IMR-90 (cell line): ENCODE measurements at regions not wholly inside any gene's neighbourhood (a gene's known extent, or its start where the extent isn't known, plus 50 kb on each side); places are given as distances from the start of the nearest gene placed in this dataset.

Experiments used
- ATAC-seq: fragments of 200-7000 bp; cut with Tn5 transposase; 2 replicates; pipeline ENCODE4 v1.9.1; 2020; ENCODE audit warnings: low read depth, mild to moderate bottlenecking, moderate library complexity
- BruUV-seq: library from RNA; stranded (reverse); fragments of 400-500 nt; replicated peaks from 2 replicates; lab custom pipeline; 2021; lab: Mats Ljungman, UMichigan
- CTCF ChIA-PET: fragments of 300-600 bp; formaldehyde crosslinking; extraction: SDS; loops from one replicate; lab custom pipeline; 2021; ENCODE audit warnings: antibody characterized with exemption; lab: Yijun Ruan, JAX
- POLR2A ChIA-PET: fragments of 300-600 bp; sonication (Branson Sonifier 250); formaldehyde crosslinking; loops from one replicate; lab custom pipeline; 2022; ENCODE audit warnings: antibody characterized with exemption; ENCODE audit not compliant: unreplicated experiment; lab: Charles Lee
- DNase-seq: peaks from one replicate; pipeline ENCODE4 v3.0.0; 2013
- H2AFZ ChIP-seq: replicated peaks from 2 replicates; pipeline ENCODE3; 2013; ENCODE audit warnings: low read length, mild to moderate bottlenecking; ENCODE audit not compliant: poor library complexity
- H2AK5ac ChIP-seq: 2 replicates; pipeline ENCODE4 v1.6.1; 2013; ENCODE audit warnings: low read depth, low read length, inconsistent platforms
- H2AK9ac ChIP-seq: replicated peaks from 2 replicates; pipeline ENCODE3; 2013; ENCODE audit warnings: mild to moderate bottlenecking, low read depth, low read length, moderate library complexity; ENCODE audit not compliant: poor library complexity
- H2BK120ac ChIP-seq: 2 replicates; pipeline ENCODE4 v1.6.1; 2013; ENCODE audit warnings: low read depth, low read length, inconsistent platforms
- H2BK15ac ChIP-seq: 3 replicates; pipeline ENCODE4 v1.6.1; 2013; ENCODE audit warnings: low read depth, low read length, inconsistent platforms
- H2BK20ac ChIP-seq: 2 replicates; pipeline ENCODE4 v1.6.1; 2013; ENCODE audit warnings: low read depth, mild to moderate bottlenecking, inconsistent platforms, low read length, moderate library complexity
- H2BK5ac ChIP-seq: 2 replicates; pipeline ENCODE4 v1.6.1; 2013; ENCODE audit warnings: mild to moderate bottlenecking, low read depth, low read length, inconsistent platforms; ENCODE audit not compliant: poor library complexity, severe bottlenecking
- H3K14ac ChIP-seq: replicated peaks from 2 replicates; pipeline ENCODE4 v1.6.1; 2013; ENCODE audit warnings: low read depth, low read length, inconsistent platforms
- H3K18ac ChIP-seq: 2 replicates; pipeline ENCODE4 v1.6.1; 2013; ENCODE audit warnings: low read depth, low read length, control low read depth
- H3K23ac ChIP-seq: 2 replicates; pipeline ENCODE4 v1.6.1; 2013; ENCODE audit warnings: low read depth, low read length, inconsistent platforms
- H3K27ac ChIP-seq: 2 replicates; pipeline ENCODE4 v1.5.1; 2013; ENCODE audit warnings: mild to moderate bottlenecking, control low read depth, low read length; ENCODE audit not compliant: insufficient read depth
- H3K27me3 ChIP-seq: 2 replicates; pipeline ENCODE4 v1.6.1; 2013; ENCODE audit warnings: low read length; ENCODE audit not compliant: control insufficient read depth, insufficient read depth
- H3K36me3 ChIP-seq: 2 replicates; pipeline ENCODE4 v1.6.1; 2013; ENCODE audit warnings: low read length, mixed read lengths; ENCODE audit not compliant: control insufficient read depth, insufficient read depth
- H3K4ac ChIP-seq: 2 replicates; pipeline ENCODE4 v1.6.1; 2013; ENCODE audit warnings: low read depth, low read length, inconsistent platforms
- H3K4me1 ChIP-seq: 2 replicates; pipeline ENCODE4 v1.6.1; 2013; ENCODE audit warnings: low read length, mixed read lengths; ENCODE audit not compliant: control insufficient read depth, insufficient read depth
- H3K4me2 ChIP-seq: 2 replicates; pipeline ENCODE4 v1.6.1; 2013; ENCODE audit warnings: low read depth, mild to moderate bottlenecking, control low read depth, low read length, moderate library complexity
- H3K4me3 ChIP-seq: 2 replicates; pipeline ENCODE4 v1.5.1; 2013; ENCODE audit warnings: low read depth, mild to moderate bottlenecking, control low read depth, low read length, moderate library complexity; ENCODE audit not compliant: insufficient read depth
- H3K56ac ChIP-seq: 2 replicates; pipeline ENCODE4 v1.6.1; 2013; ENCODE audit warnings: low read length, inconsistent platforms; ENCODE audit not compliant: insufficient read depth; ENCODE audit errors: extremely low read depth
- H3K79me1 ChIP-seq, 2 experiments: 2 replicates each; pipeline ENCODE4 v1.6.1; 2013; ENCODE audit warnings: low read length in 2 of 2, inconsistent platforms in 1 of 2, low read depth in 1 of 2
- H3K9ac ChIP-seq: 2 replicates; pipeline ENCODE4 v1.6.1; 2013; ENCODE audit warnings: low read depth, low read length, control low read depth
- H3K9me1 ChIP-seq: 2 replicates; pipeline ENCODE4 v1.6.1; 2013; ENCODE audit warnings: low read length, inconsistent platforms; ENCODE audit not compliant: insufficient read depth
- H3K9me3 ChIP-seq: 2 replicates; pipeline ENCODE4 v1.6.1; 2013; ENCODE audit warnings: low read length; ENCODE audit not compliant: control insufficient read depth, insufficient read depth
- H4K20me1 ChIP-seq: 2 replicates; pipeline ENCODE4 v1.6.1; 2013; ENCODE audit warnings: low read length, inconsistent platforms; ENCODE audit not compliant: insufficient read depth
- H4K5ac ChIP-seq: 2 replicates; pipeline ENCODE4 v1.6.1; 2013; ENCODE audit warnings: mild to moderate bottlenecking, low read depth, low read length, control low read depth
- H4K8ac ChIP-seq, 2 experiments: 2 replicates each; pipeline ENCODE4 v1.6.1; 2013; ENCODE audit warnings: low read depth in 2 of 2, low read length in 2 of 2, control low read depth in 1 of 2, inconsistent platforms in 1 of 2
- H4K91ac ChIP-seq: 2 replicates; pipeline ENCODE4 v1.6.1; 2013; ENCODE audit warnings: low read depth, low read length, inconsistent platforms; ENCODE audit not compliant: insufficient read depth
- CHD1 ChIP-seq: IDR thresholded peaks from 2 replicates; pipeline ENCODE4 v1.6.1; 2012; ENCODE audit warnings: low read depth, low read length, improper control_type of control experiment
- POLR2A ChIP-seq: IDR thresholded peaks from 2 replicates; pipeline ENCODE4 v1.6.1; 2012; ENCODE audit warnings: mild to moderate bottlenecking, low read depth, low read length
- RCOR1 ChIP-seq: IDR thresholded peaks from 2 replicates; pipeline ENCODE4 v1.6.1; 2012; ENCODE audit warnings: mild to moderate bottlenecking, low read length, improper control_type of control experiment; ENCODE audit not compliant: insufficient replicate concordance
- SMC3 ChIP-seq: fragments of 150-350 bp; IDR thresholded peaks from 2 replicates; pipeline ENCODE4 v1.6.1; 2016; ENCODE audit warnings: low read depth, mild to moderate bottlenecking, antibody characterized with exemption, low read length, moderate library complexity
- WGBS, 2 experiments: methylation state at CpG; one replicate each; pipeline versions ENCODE4 v1.1.5 to v1.1.7; 2013; ENCODE audit warnings: missing lambda C conversion rate in 2 of 2; ENCODE audit not compliant: insufficient read length in 1 of 2; ENCODE audit errors: extremely low coverage in 2 of 2; 5-methylcytosine and 5-hydroxymethylcytosine counted together
- dilution Hi-C: fragments of 300-500 bp; cut with HindIII; formaldehyde crosslinking; loops from one replicate; pipeline ENCODE4 v1.14.3; 2018; ENCODE audit warnings: low sequenced_read_pairs; ENCODE audit not compliant: unreplicated experiment
- in situ Hi-C: fragments of 300-500 bp; cut with MboI; formaldehyde crosslinking; loops from 3 replicates; pipeline ENCODE4 v1.14.3; 2019; ENCODE audit warnings: low sequenced_read_pairs, inconsistent platforms, mixed read lengths
- intact Hi-C: fragments of 100-400 bp; cut with micrococcal nuclease; formaldehyde crosslinking; loops from 2 replicates; pipeline ENCODE4 v1.10.0; 2022

DNA sequence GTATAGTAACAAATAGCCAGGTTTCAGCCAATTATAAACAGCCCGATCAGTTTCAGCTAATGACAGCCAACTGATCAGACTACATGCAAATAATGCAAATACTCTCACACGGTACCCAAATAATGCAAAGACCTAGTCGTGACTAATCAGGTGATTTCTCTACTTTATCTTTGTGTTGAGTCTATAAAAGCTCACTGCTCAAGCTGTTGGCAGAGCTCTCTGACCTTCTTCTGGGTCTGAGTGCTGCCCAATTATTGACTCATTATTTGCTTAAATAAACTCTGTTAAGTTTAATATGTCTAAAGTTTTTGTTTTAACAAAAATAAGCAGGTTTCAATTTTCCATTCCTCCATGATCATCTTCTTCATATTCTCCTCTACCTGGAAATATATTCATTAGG, 1971.7 kb downstream of the SUCLG1 start:
- no CpG with 5 or more reads among the region's 3 CpGs for WGBS, 2 experiments
- Histone ChIP-seq H3K56ac (no peak overlapping the region), H3K4me2 (no peak overlapping the region), H2BK15ac (no peak overlapping the region), H3K23ac (no peak overlapping the region), H2AFZ (no peak overlapping the region), H4K8ac (no peak overlapping the region), H3K36me3 (no peaks in the 10 kb centered on the region), H3K18ac (no peak overlapping the region), H3K4me3 (no peak overlapping the region), H3K9me3 (no peaks in the 10 kb centered on the region), H2AK9ac (no peak overlapping the region), H3K27ac (no peak overlapping the region), H3K27me3 (no peaks in the 10 kb centered on the region), H2BK120ac (no peak overlapping the region), H3K4ac (no peak overlapping the region), H3K14ac (no peak overlapping the region), H3K9me1 (no peaks in the 10 kb centered on the region), H4K20me1 (no peaks in the 10 kb centered on the region), H3K4me1 (no peaks in the 10 kb centered on the region), H2BK20ac (no peak overlapping the region), H3K9ac (no peak overlapping the region), H4K5ac (no peak overlapping the region), H2AK5ac (no peak overlapping the region), H2BK5ac (no peak overlapping the region), H4K91ac (no peak overlapping the region), H3K79me1 (no peaks in the 10 kb centered on the region)
- TF ChIP-seq CHD1 (no peak), POLR2A (no peak), SMC3 (no peak), RCOR1 (no peak)
- ATAC-seq (no peak), DNase-seq (no peak)
- in situ Hi-C loops (no loop called here), dilution Hi-C loops (no loop called here), intact Hi-C loops (no loop called here)
- CTCF ChIA-PET, result no interaction called here
- no TSS peak for BruUV-seq
- POLR2A ChIA-PET, result no interaction called here
